ENCODE measurements at regions not wholly inside any gene's neighbourhood (a gene's known extent, or its start where the extent isn't known, plus 50 kb on each side); places are given as distances from the start of the nearest gene placed in this dataset.
"Not testable (repeated sequence)": the region's sequence is repeated elsewhere in the genome, so short reads cannot be mapped to it uniquely, and the experiment has no call there.

GRCh38 chr21:27580276-27580675, 613.4 kb upstream of the ADAMTS5 start:
- no peak for DNase-seq

GRCh38 chr21:27578741-27579265, 611.9 kb upstream of the ADAMTS5 start:
- DNase-seq = no peak

- DNase-seq = no peak
These were observed 605.8 kb upstream of the ADAMTS5 start for GRCh38 chr21:27572696-27573095.

GRCh38 chr21:27571706-27572105, 604.8 kb upstream of the ADAMTS5 start:
- DNase-seq = no peak

- DNase-seq = no peak
These were observed 603.5 kb upstream of the ADAMTS5 start for GRCh38 chr21:27570306-27570868.

- no peak for DNase-seq
These were observed 602.9 kb upstream of the ADAMTS5 start for GRCh38 chr21:27569831-27570230.

- DNase-seq = no peak
These were observed 602.2 kb upstream of the ADAMTS5 start for GRCh38 chr21:27569091-27569490.

- DNase-seq = no peak
These were observed 600.5 kb upstream of the ADAMTS5 start for GRCh38 chr21:27567381-27567780.

- no peak for DNase-seq
These were observed 599.6 kb upstream of the ADAMTS5 start for GRCh38 chr21:27566521-27566920.

GRCh38 chr21:27565364-27565763, 598.5 kb upstream of the ADAMTS5 start:
- no peak for DNase-seq

- DNase-seq = no peak
These were observed 597.9 kb upstream of the ADAMTS5 start for GRCh38 chr21:27564684-27565301.

- no peak for DNase-seq
These were observed 595.4 kb upstream of the ADAMTS5 start for GRCh38 chr21:27562303-27562702.

- DNase-seq = no peak
These were observed 594.2 kb upstream of the ADAMTS5 start for GRCh38 chr21:27561116-27561515.

GRCh38 chr21:27557356-27557755, 590.5 kb upstream of the ADAMTS5 start:
- no peak for DNase-seq

GRCh38 chr21:27555996-27556395, 589.1 kb upstream of the ADAMTS5 start:
- no peak for DNase-seq

GRCh38 chr21:27550287-27550686, 583.4 kb upstream of the ADAMTS5 start:
- DNase-seq = no peak

GRCh38 chr21:27548486-27548885, 581.6 kb upstream of the ADAMTS5 start:
- DNase-seq = no peak

GRCh38 chr21:27545754-27546349, 579.0 kb upstream of the ADAMTS5 start:
- no peak for DNase-seq

- DNase-seq = not testable (repeated sequence)
These were observed 575.2 kb upstream of the ADAMTS5 start for GRCh38 chr21:27542126-27542525.

- no peak for DNase-seq
These were observed 569.4 kb upstream of the ADAMTS5 start for GRCh38 chr21:27536319-27536718.

- no peak for DNase-seq
These were observed 568.3 kb upstream of the ADAMTS5 start for GRCh38 chr21:27535188-27535587.

GRCh38 chr21:27534206-27534605, 567.3 kb upstream of the ADAMTS5 start:
- DNase-seq = no peak

GRCh38 chr21:27532076-27532475, 565.2 kb upstream of the ADAMTS5 start:
- no peak for DNase-seq

GRCh38 chr21:27528697-27529096, 561.8 kb upstream of the ADAMTS5 start:
- no peak for DNase-seq
